ENCODE measurements at regions not wholly inside any gene's neighbourhood (a gene's known extent, or its start where the extent isn't known, plus 50 kb on each side); places are given as distances from the start of the nearest gene placed in this dataset.

- intact Hi-C loops (cut with DNase I; ENCODE audit: low total_unique reads): no loop called here
These were observed 236.6 kb upstream of the KLHL29 start for GRCh38 chr2:23148342-23148741.

GRCh38 chr2:23149777-23150176, 235.2 kb upstream of the KLHL29 start:
- TF ChIP-seq EP300 (IDR thresholded peaks at IDR 0.05) (no peak), POLR2AphosphoS5 (IDR thresholded peaks at IDR 0.05) (no peak)
- 51 to 74% (median 61%) methylated on average over 2 of the region's 2 CpGs for WGBS, 5 donors
- DNase-seq: no peak
- Histone ChIP-seq H3K4me1 (no peaks in the 10 kb centered on the region), H3K4me3 (no peak overlapping the region), H3K27ac (no peak overlapping the region), H3K9me3 (no peaks in the 10 kb centered on the region), H3K36me3 (no peaks in the 10 kb centered on the region), H3K27me3 (no peaks in the 10 kb centered on the region)
- intact Hi-C loops (cut with DNase I; ENCODE audit: low total_unique reads): no loop called here

More at GRCh38 chr2:23148342-23148741, 236.6 kb upstream of the KLHL29 start:
- no peak for TF ChIP-seq CTCF (IDR thresholded peaks at IDR 0.05)
- TF ChIP-seq EP300 (IDR thresholded peaks at IDR 0.05): no peak
- TF ChIP-seq POLR2AphosphoS5 (IDR thresholded peaks at IDR 0.05): no peak
- no peak for TF ChIP-seq POLR2A (IDR thresholded peaks at IDR 0.05)
- no peak overlapping the region for H3K4me3 ChIP-seq
- 75 to 84% (median 77%) methylated on average over 3 of the region's 3 CpGs for WGBS, 5 donors
- H3K27me3 ChIP-seq: no peaks in the 10 kb centered on the region
- no peak overlapping the region for H3K27ac ChIP-seq
- no peak for DNase-seq
- H3K4me1 ChIP-seq: no peaks in the 10 kb centered on the region
- H3K36me3 ChIP-seq: no peaks in the 10 kb centered on the region
- H3K9me3 ChIP-seq: no peaks in the 10 kb centered on the region

- no peaks in the 10 kb centered on the region for H3K27me3 ChIP-seq
- DNase-seq: no peak
- H3K4me1 ChIP-seq: peaks cover 0 to 11% (median 0%) of the 10 kb centered on the region in 4 donors
- H3K27ac ChIP-seq: no peak overlapping the region
- WGBS, 5 donors: 79 to 96% (median 87%) methylated on average over 3 of the region's 3 CpGs
- no peaks in the 10 kb centered on the region for H3K9me3 ChIP-seq
- no peaks in the 10 kb centered on the region for H3K36me3 ChIP-seq
- no peak overlapping the region for H3K4me3 ChIP-seq
- TF ChIP-seq CTCF (IDR thresholded peaks at IDR 0.05): no peak
- no peak for TF ChIP-seq EP300 (IDR thresholded peaks at IDR 0.05)
- TF ChIP-seq POLR2A (IDR thresholded peaks at IDR 0.05): no peak
- no peak for TF ChIP-seq POLR2AphosphoS5 (IDR thresholded peaks at IDR 0.05)
- intact Hi-C loops (cut with DNase I; ENCODE audit: low total_unique reads): no loop called here
These were observed 231.5 kb upstream of the KLHL29 start for GRCh38 chr2:23153484-23153883.

GRCh38 chr2:23155022-23155421, 230.0 kb upstream of the KLHL29 start:
- Histone ChIP-seq H3K9me3 (no peaks in the 10 kb centered on the region), H3K4me3 (no peak overlapping the region), H3K27ac (no peak overlapping the region), H3K36me3 (no peaks in the 10 kb centered on the region), H3K4me1 (peaks cover 0 to 23% (median 0%) of the 10 kb centered on the region in 4 donors), H3K27me3 (no peaks in the 10 kb centered on the region)
- 34 to 63% (median 45%) methylated on average over 4 of the region's 4 CpGs for WGBS, 5 donors
- TF ChIP-seq POLR2A (IDR thresholded peaks at IDR 0.05): no peak
- TF ChIP-seq CTCF (IDR thresholded peaks at IDR 0.05): no peak
- no peak for TF ChIP-seq EP300 (IDR thresholded peaks at IDR 0.05)
- TF ChIP-seq POLR2AphosphoS5 (IDR thresholded peaks at IDR 0.05): peak in 1 of 3 donors; percentile 45
- DNase-seq: peak in 1 of 2 donors; percentile 41
- intact Hi-C loops (cut with DNase I; ENCODE audit: low total_unique reads): no loop called here

GRCh38 chr2:23157812-23158211, 227.2 kb upstream of the KLHL29 start:
- DNase-seq: peak in 1 of 2 donors; percentile 84
- TF ChIP-seq POLR2A (IDR thresholded peaks at IDR 0.05) (no peak), POLR2AphosphoS5 (IDR thresholded peaks at IDR 0.05) (no peak), EP300 (IDR thresholded peaks at IDR 0.05) (no peak), CTCF (IDR thresholded peaks at IDR 0.05) (no peak)
- Histone ChIP-seq H3K36me3 (no peaks in the 10 kb centered on the region), H3K4me3 (no peak overlapping the region), H3K27ac (no peak overlapping the region), H3K4me1 (peaks cover 0 to 30% (median 0%) of the 10 kb centered on the region in 4 donors), H3K9me3 (no peaks in the 10 kb centered on the region), H3K27me3 (no peaks in the 10 kb centered on the region)
- intact Hi-C loops (cut with DNase I; ENCODE audit: low total_unique reads): no loop called here
